Transverse colon (tissue), 4 donors: ENCODE measurements at regions not wholly inside any gene's neighbourhood (a gene's known extent, or its start where the extent isn't known, plus 50 kb on each side); places are given as distances from the start of the nearest gene placed in this dataset.

Experiments
- DNase-seq: peaks from one replicate; pipeline ENCODE4 v3.0.0-alpha.2; 2019
- H3K27ac ChIP-seq, 4 donors: fragments of 200-600 bp; sonication (generic); 2 replicates each; pipeline ENCODE4 v1.5.1; 2016 to 2018; ENCODE audit warnings: inconsistent platforms in 4 of 4
- H3K27me3 ChIP-seq: fragments of 200-600 bp; sonication (generic); 2 replicates; pipeline ENCODE4 v1.5.1; 2017; ENCODE audit warnings: inconsistent platforms
- H3K36me3 ChIP-seq, 4 donors: fragments of 200-600 bp; sonication (generic); 2 replicates each; pipeline ENCODE4 v1.5.1; 2017 to 2019; ENCODE audit warnings: inconsistent platforms in 4 of 4
- H3K4me1 ChIP-seq, 4 donors: fragments of 200-600 bp; sonication (generic); 2 replicates each; pipeline ENCODE4 v1.5.1; 2017 to 2020; ENCODE audit warnings: inconsistent platforms in 4 of 4
- H3K4me3 ChIP-seq, 4 donors: fragments of 200-600 bp; sonication (generic); 1 replicate in 1 of 4; 2 replicates in 3 of 4; pipeline versions ENCODE4 v1.5.1 to v1.6.1; 2017 to 2019; ENCODE audit warnings: inconsistent platforms in 4 of 4
- H3K9me3 ChIP-seq, 2 donors: fragments of 200-600 bp; sonication (generic); 2 replicates each; pipeline ENCODE4 v1.5.1; 2017 to 2019; ENCODE audit warnings: inconsistent platforms in 2 of 2
- EP300 ChIP-seq: sonication (generic); formaldehyde crosslinking; IDR thresholded peaks from one replicate; pipeline ENCODE4 v1.6.1; 2017; ENCODE audit warnings: antibody characterized with exemption, low read depth
- POLR2A ChIP-seq: fragments of 450-650 bp; IDR thresholded peaks from one replicate; pipeline ENCODE4 v1.6.1; 2016; ENCODE audit warnings: antibody characterized with exemption, mild to moderate bottlenecking, moderate library complexity
- POLR2AphosphoS5 ChIP-seq, 3 donors: sonication (generic); formaldehyde crosslinking; IDR thresholded peaks; one replicate each; pipeline ENCODE4 v1.6.1; 2016; ENCODE audit warnings: antibody characterized with exemption in 3 of 3
- WGBS, 2 donors: methylation state at CpG; one replicate each; pipeline ENCODE4 v1.1.5; 2018; ENCODE audit warnings: low coverage in 1 of 2; 5-methylcytosine and 5-hydroxymethylcytosine counted together
- in situ Hi-C, 4 donors: fragments of 200-750 bp; cut with MboI; loops; one replicate each; pipeline versions ENCODE4 v1.15.0 to v1.15.1; 2017; ENCODE audit warnings: low sequenced_read_pairs in 3 of 4, low pct_ligation_motif_present in 1 of 4, low pct_unique_long_range_greater_than_20kb in 1 of 4
- intact Hi-C: fragments of 100-400 bp; cut with DNase I; formaldehyde crosslinking; loops from one replicate; pipeline ENCODE4 v1.15.1; 2023; ENCODE audit warnings: low total_unique reads
- TF ChIP-seq, protein P1 (sequence below), 5 experiments: fragments of 200-600 bp in 3 of 5; fragments of 450-650 bp in 2 of 5; sonication (generic) in 3 of 5; IDR thresholded peaks; 1 replicate in 2 of 5; 2 replicates in 3 of 5; pipeline ENCODE4 v1.5.1; 2016 to 2017; ENCODE audit warnings: antibody characterized with exemption in 5 of 5, inconsistent platforms in 3 of 5, mild to moderate bottlenecking in 2 of 5, moderate library complexity in 1 of 5

DNA sequence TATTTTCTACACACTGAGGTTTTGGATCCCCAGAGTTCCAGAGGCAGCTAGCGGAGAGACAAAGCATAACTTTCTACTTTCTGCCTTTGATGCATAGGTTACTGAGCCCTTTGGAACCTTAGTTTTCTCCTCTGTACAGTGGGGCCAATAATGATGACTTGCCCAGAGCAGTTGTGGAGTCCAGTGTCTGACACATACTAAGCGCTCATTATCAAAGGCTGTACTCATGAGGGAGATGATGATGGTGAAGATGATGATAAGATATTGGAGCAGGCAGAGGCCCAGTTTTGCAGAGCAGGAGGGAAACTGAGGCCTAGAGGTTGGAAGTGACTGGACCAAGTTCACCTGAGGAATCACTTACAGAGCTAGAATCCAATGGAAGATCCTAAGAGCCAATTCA lies 458.0 kb downstream of the MIAT start:
- H3K27ac ChIP-seq, result no peak overlapping the region
- intact Hi-C loops, result no loop called here
- no peak for DNase-seq
- TF ChIP-seq, protein P1, sequence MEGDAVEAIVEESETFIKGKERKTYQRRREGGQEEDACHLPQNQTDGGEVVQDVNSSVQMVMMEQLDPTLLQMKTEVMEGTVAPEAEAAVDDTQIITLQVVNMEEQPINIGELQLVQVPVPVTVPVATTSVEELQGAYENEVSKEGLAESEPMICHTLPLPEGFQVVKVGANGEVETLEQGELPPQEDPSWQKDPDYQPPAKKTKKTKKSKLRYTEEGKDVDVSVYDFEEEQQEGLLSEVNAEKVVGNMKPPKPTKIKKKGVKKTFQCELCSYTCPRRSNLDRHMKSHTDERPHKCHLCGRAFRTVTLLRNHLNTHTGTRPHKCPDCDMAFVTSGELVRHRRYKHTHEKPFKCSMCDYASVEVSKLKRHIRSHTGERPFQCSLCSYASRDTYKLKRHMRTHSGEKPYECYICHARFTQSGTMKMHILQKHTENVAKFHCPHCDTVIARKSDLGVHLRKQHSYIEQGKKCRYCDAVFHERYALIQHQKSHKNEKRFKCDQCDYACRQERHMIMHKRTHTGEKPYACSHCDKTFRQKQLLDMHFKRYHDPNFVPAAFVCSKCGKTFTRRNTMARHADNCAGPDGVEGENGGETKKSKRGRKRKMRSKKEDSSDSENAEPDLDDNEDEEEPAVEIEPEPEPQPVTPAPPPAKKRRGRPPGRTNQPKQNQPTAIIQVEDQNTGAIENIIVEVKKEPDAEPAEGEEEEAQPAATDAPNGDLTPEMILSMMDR (IDR thresholded peaks at IDR 0.05), result no peak
- TF ChIP-seq POLR2A (no peak), POLR2AphosphoS5 (IDR thresholded peaks at IDR 0.05) (no peak), EP300 (no peak)
- H3K9me3 ChIP-seq, result no peaks in the 10 kb centered on the region
- no peak overlapping the region for H3K4me3 ChIP-seq
- in situ Hi-C loops, result loop anchor here in 1 of 4 donors (25.0 kb wide), 1 partner anchor 97 kb away; no protein-coding TSS in a partner anchor
- WGBS, 2 donors, result 95 to 100% methylated on average over 1 to 2 of the region's 2 CpGs
- no peaks in the 10 kb centered on the region for H3K27me3 ChIP-seq
- H3K36me3 ChIP-seq, result no peaks in the 10 kb centered on the region
- peaks cover 0 to 4% (median 2%) of the 10 kb centered on the region in 4 donors for H3K4me1 ChIP-seq

DNA sequence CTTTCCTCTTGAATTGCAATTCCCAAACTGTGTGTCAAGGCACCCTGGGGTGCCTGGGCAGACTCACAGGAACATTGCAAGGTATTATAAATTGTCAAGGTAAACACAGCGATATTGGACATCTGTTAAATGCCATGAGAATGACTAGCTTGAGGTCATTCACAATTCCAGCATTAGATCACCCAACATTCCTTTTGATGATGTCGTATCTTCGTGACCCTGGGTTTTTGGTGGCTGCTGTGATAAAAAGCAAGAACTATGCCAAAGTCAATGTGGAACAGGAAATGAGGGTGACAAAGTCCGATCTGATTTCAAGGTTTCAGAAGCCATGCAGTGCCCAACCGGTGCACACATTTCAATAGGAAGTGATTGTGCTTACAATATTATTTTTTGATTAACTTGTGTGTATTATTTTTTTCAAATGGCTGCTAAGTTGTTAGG lies 458.4 kb downstream of the MIAT start:
- 46 to 58% methylated on average over 2 to 5 of the region's 5 CpGs for WGBS, 2 donors
- H3K27me3 ChIP-seq, result no peaks in the 10 kb centered on the region
- DNase-seq, result no peak
- intact Hi-C loops, result no loop called here
- no peak overlapping the region for H3K27ac ChIP-seq
- H3K4me1 ChIP-seq, result peaks cover 0 to 3% (median under 1%) of the 10 kb centered on the region in 4 donors
- no peaks in the 10 kb centered on the region for H3K36me3 ChIP-seq
- in situ Hi-C loops, result loop anchor here in 1 of 4 donors (25.0 kb wide), 1 partner anchor 96 kb away; no protein-coding TSS in a partner anchor
- H3K4me3 ChIP-seq, result no peak overlapping the region
- no peaks in the 10 kb centered on the region for H3K9me3 ChIP-seq
- TF ChIP-seq POLR2A, result no peak
- TF ChIP-seq, protein P1 (IDR thresholded peaks at IDR 0.05), result no peak

DNA sequence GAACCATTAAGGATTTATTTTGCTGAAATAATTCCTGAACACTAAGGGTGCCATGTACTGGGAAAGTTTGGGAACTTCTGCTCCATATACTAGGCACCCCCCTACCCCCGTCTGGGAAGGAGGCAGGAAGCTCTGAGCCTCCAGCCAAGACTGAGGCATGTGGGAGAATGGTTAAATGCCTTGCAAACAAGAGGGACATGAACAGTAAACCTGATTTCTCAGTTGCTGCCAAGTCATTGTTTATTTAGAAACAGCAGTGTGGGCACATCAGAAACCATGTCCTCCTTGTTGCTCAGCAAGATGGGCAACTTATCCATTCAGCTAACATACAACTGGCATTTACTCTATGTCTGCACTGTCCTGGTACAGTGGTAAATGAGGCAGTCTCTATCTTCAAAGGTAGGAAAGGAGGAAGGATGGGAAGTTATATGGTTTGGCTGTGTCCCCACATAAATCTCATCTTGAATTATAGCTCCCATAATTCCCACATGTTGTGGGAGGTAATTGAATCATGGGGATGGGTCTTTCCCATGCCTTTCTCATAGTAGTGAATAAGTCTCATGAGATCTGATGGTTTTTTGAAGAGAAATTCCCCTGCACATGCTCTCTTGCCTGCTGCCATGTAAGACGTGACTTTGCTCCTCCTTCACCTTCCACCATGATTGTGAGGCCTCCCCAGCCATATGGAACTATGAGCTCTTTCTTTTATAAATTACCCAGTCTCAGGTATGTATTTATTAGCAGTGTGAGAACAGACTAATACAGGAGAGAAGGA lies 459.1 kb downstream of the MIAT start:
- Histone ChIP-seq H3K4me1 (peaks cover 0 to 3% (median 0%) of the 10 kb centered on the region in 4 donors), H3K4me3 (no peak overlapping the region), H3K27me3 (no peaks in the 10 kb centered on the region), H3K36me3 (no peaks in the 10 kb centered on the region), H3K9me3 (no peaks in the 10 kb centered on the region), H3K27ac (no peak overlapping the region)
- 22 to 44% methylated on average over 2 of the region's 2 CpGs for WGBS, 2 donors
- in situ Hi-C loops, result loop anchor here in 1 of 4 donors (25.0 kb wide), 1 partner anchor 96 kb away; no protein-coding TSS in a partner anchor
- TF ChIP-seq EP300 (no peak), POLR2A (no peak), POLR2AphosphoS5 (IDR thresholded peaks at IDR 0.05) (no peak)
- TF ChIP-seq, protein P1 (IDR thresholded peaks at IDR 0.05), result no peak
- no peak for DNase-seq
- intact Hi-C loops, result no loop called here

DNA sequence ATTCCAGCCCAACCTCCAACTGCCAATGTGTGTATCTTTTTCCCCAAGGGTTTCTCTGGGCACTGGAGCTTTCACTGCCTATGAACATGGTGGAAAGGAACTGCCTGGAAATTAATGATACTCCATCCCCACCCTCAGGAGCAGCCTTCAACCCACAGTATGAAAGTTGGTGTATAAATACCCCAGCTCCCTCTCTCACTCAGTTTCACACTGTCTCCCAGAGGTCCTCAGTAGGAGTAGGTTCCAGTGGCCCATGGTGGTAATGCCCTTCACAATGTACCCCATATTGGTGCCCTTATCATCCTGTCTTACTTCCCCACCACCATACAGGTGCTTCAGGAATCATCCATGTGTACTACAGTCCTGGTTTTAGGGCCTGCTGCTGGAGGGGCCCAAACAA lies 462.6 kb downstream of the MIAT start:
- peaks cover 0 to 3% (median 0%) of the 10 kb centered on the region in 4 donors for H3K4me1 ChIP-seq
- in situ Hi-C loops, result loop anchor here in 1 of 4 donors (25.0 kb wide), 1 partner anchor 92 kb away; no protein-coding TSS in a partner anchor

More for the DNA sequence above, 462.6 kb downstream of the MIAT start:
- intact Hi-C loops, result no loop called here
- H3K36me3 ChIP-seq, result no peaks in the 10 kb centered on the region
- DNase-seq, result no peak
- no peaks in the 10 kb centered on the region for H3K27me3 ChIP-seq
- H3K27ac ChIP-seq, result no peak overlapping the region
- TF ChIP-seq EP300 (no peak), POLR2A (no peak)
- no peaks in the 10 kb centered on the region for H3K9me3 ChIP-seq
- H3K4me3 ChIP-seq, result no peak overlapping the region
